ENCODE measurements at regions not wholly inside any gene's neighbourhood (a gene's known extent, or its start where the extent isn't known, plus 50 kb on each side); places are given as distances from the start of the nearest gene placed in this dataset.

DNA sequence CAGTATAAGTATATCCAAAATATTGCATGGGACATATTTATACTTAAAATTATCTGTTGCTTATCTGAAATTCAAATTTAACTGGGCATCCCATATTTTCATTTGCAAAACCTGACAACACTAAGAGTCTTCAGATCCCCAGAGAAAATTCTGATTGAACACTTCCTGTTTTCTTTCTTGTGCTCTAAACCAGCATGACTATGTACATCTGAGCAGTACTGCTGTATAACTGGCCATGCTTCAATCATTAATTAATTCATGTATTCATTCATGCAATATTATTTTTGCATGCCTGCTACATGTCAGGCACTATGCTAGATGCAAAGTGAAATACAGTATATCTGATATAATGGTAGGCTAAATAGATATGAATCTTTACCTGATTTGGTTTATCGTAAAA lies 461.2 kb downstream of the TLR4 start:
- TF ChIP-seq, protein P1, sequence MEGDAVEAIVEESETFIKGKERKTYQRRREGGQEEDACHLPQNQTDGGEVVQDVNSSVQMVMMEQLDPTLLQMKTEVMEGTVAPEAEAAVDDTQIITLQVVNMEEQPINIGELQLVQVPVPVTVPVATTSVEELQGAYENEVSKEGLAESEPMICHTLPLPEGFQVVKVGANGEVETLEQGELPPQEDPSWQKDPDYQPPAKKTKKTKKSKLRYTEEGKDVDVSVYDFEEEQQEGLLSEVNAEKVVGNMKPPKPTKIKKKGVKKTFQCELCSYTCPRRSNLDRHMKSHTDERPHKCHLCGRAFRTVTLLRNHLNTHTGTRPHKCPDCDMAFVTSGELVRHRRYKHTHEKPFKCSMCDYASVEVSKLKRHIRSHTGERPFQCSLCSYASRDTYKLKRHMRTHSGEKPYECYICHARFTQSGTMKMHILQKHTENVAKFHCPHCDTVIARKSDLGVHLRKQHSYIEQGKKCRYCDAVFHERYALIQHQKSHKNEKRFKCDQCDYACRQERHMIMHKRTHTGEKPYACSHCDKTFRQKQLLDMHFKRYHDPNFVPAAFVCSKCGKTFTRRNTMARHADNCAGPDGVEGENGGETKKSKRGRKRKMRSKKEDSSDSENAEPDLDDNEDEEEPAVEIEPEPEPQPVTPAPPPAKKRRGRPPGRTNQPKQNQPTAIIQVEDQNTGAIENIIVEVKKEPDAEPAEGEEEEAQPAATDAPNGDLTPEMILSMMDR (conservative IDR thresholded peaks at IDR 0.05; ENCODE audit: low read depth in 2 of 2): no peak
- TF ChIP-seq POLR2AphosphoS5 (IDR thresholded peaks at IDR 0.05; ENCODE audit: low read depth) (no peak), EZH2phosphoT487 (IDR thresholded peaks at IDR 0.05; ENCODE audit: unreplicated experiment) (no peak), EZH2 (IDR thresholded peaks at IDR 0.05; ENCODE audit: low read depth, unreplicated experiment) (no peak), JUNB (IDR thresholded peaks at IDR 0.05; ENCODE audit: unreplicated experiment) (no peak), CREB1 (CRISPR knock-in tag; IDR thresholded peaks at IDR 0.05; ENCODE audit: low read depth) (no peak), ZNF114 (CRISPR knock-in tag; IDR thresholded peaks at IDR 0.05) (no peak), ZNF331 (CRISPR knock-in tag; IDR thresholded peaks at IDR 0.05; ENCODE audit: low read depth) (no peak)
- TF ChIP-seq, protein P2, sequence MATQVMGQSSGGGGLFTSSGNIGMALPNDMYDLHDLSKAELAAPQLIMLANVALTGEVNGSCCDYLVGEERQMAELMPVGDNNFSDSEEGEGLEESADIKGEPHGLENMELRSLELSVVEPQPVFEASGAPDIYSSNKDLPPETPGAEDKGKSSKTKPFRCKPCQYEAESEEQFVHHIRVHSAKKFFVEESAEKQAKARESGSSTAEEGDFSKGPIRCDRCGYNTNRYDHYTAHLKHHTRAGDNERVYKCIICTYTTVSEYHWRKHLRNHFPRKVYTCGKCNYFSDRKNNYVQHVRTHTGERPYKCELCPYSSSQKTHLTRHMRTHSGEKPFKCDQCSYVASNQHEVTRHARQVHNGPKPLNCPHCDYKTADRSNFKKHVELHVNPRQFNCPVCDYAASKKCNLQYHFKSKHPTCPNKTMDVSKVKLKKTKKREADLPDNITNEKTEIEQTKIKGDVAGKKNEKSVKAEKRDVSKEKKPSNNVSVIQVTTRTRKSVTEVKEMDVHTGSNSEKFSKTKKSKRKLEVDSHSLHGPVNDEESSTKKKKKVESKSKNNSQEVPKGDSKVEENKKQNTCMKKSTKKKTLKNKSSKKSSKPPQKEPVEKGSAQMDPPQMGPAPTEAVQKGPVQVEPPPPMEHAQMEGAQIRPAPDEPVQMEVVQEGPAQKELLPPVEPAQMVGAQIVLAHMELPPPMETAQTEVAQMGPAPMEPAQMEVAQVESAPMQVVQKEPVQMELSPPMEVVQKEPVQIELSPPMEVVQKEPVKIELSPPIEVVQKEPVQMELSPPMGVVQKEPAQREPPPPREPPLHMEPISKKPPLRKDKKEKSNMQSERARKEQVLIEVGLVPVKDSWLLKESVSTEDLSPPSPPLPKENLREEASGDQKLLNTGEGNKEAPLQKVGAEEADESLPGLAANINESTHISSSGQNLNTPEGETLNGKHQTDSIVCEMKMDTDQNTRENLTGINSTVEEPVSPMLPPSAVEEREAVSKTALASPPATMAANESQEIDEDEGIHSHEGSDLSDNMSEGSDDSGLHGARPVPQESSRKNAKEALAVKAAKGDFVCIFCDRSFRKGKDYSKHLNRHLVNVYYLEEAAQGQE (IDR thresholded peaks at IDR 0.05; ENCODE audit: unreplicated experiment): no peak
- TF ChIP-seq, protein P3, sequence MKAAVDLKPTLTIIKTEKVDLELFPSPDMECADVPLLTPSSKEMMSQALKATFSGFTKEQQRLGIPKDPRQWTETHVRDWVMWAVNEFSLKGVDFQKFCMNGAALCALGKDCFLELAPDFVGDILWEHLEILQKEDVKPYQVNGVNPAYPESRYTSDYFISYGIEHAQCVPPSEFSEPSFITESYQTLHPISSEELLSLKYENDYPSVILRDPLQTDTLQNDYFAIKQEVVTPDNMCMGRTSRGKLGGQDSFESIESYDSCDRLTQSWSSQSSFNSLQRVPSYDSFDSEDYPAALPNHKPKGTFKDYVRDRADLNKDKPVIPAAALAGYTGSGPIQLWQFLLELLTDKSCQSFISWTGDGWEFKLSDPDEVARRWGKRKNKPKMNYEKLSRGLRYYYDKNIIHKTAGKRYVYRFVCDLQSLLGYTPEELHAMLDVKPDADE (IDR thresholded peaks at IDR 0.05): no peak
- TF ChIP-seq, protein P4, sequence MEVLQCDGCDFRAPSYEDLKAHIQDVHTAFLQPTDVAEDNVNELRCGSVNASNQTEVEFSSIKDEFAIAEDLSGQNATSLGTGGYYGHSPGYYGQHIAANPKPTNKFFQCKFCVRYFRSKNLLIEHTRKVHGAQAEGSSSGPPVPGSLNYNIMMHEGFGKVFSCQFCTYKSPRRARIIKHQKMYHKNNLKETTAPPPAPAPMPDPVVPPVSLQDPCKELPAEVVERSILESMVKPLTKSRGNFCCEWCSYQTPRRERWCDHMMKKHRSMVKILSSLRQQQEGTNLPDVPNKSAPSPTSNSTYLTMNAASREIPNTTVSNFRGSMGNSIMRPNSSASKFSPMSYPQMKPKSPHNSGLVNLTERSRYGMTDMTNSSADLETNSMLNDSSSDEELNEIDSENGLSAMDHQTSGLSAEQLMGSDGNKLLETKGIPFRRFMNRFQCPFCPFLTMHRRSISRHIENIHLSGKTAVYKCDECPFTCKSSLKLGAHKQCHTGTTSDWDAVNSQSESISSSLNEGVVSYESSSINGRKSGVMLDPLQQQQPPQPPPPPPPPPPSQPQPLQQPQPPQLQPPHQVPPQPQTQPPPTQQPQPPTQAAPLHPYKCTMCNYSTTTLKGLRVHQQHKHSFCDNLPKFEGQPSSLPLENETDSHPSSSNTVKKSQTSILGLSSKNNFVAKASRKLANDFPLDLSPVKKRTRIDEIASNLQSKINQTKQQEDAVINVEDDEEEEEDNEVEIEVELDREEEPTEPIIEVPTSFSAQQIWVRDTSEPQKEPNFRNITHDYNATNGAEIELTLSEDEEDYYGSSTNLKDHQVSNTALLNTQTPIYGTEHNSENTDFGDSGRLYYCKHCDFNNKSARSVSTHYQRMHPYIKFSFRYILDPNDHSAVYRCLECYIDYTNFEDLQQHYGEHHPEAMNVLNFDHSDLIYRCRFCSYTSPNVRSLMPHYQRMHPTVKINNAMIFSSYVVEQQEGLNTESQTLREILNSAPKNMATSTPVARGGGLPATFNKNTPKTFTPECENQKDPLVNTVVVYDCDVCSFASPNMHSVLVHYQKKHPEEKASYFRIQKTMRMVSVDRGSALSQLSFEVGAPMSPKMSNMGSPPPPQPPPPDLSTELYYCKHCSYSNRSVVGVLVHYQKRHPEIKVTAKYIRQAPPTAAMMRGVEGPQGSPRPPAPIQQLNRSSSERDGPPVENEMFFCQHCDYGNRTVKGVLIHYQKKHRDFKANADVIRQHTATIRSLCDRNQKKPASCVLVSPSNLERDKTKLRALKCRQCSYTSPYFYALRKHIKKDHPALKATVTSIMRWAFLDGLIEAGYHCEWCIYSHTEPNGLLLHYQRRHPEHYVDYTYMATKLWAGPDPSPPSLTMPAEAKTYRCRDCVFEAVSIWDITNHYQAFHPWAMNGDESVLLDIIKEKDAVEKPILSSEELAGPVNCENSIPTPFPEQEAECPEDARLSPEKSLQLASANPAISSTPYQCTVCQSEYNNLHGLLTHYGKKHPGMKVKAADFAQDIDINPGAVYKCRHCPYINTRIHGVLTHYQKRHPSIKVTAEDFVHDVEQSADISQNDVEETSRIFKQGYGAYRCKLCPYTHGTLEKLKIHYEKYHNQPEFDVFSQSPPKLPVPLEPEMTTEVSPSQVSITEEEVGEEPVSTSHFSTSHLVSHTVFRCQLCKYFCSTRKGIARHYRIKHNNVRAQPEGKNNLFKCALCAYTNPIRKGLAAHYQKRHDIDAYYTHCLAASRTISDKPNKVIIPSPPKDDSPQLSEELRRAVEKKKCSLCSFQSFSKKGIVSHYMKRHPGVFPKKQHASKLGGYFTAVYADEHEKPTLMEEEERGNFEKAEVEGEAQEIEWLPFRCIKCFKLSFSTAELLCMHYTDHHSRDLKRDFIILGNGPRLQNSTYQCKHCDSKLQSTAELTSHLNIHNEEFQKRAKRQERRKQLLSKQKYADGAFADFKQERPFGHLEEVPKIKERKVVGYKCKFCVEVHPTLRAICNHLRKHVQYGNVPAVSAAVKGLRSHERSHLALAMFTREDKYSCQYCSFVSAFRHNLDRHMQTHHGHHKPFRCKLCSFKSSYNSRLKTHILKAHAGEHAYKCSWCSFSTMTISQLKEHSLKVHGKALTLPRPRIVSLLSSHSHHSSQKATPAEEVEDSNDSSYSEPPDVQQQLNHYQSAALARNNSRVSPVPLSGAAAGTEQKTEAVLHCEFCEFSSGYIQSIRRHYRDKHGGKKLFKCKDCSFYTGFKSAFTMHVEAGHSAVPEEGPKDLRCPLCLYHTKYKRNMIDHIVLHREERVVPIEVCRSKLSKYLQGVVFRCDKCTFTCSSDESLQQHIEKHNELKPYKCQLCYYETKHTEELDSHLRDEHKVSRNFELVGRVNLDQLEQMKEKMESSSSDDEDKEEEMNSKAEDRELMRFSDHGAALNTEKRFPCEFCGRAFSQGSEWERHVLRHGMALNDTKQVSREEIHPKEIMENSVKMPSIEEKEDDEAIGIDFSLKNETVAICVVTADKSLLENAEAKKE (CRISPR knock-in tag; IDR thresholded peaks at IDR 0.05): no peak

Data from GM23338 (cell line).